Stomach (tissue), 8 donors: ENCODE measurements at regions not wholly inside any gene's neighbourhood (a gene's known extent, or its start where the extent isn't known, plus 50 kb on each side); places are given as distances from the start of the nearest gene placed in this dataset.

Source experiments
- DNase-seq, 2 donors: peaks; one replicate each; pipeline versions ENCODE4 v3.0.0 to v3.0.0-alpha.2; 2013 to 2019
- H3K27ac ChIP-seq, 5 donors: fragments of 200-600 bp in 4 of 5; sonication (generic) in 4 of 5; one replicate each; pipeline ENCODE4 v1.5.1; 2013 to 2019; ENCODE audit warnings: mild to moderate bottlenecking in 1 of 5, moderate library complexity in 1 of 5
- H3K27me3 ChIP-seq, 3 donors: fragments of 200-600 bp; sonication (generic); one replicate each; pipeline ENCODE4 v1.5.1; 2017 to 2019; ENCODE audit warnings: mixed run types in 1 of 3
- H3K36me3 ChIP-seq, 4 donors: fragments of 200-600 bp; sonication (generic); 1 replicate in 3 of 4; 2 replicates in 1 of 4; pipeline ENCODE4 v1.5.1; 2016 to 2019
- H3K4me1 ChIP-seq, 4 donors: fragments of 200-600 bp; sonication (generic); one replicate each; pipeline ENCODE4 v1.5.1; 2016 to 2019
- H3K4me3 ChIP-seq, 4 donors: fragments of 200-600 bp; sonication (generic) in 3 of 4; one replicate each; pipeline ENCODE4 v1.5.1; 2016 to 2019; ENCODE audit warnings: mild to moderate bottlenecking in 1 of 4
- H3K9me3 ChIP-seq, 4 donors: fragments of 200-600 bp; sonication (generic); one replicate each; pipeline ENCODE4 v1.5.1; 2016 to 2019
- CTCF ChIP-seq, 7 experiments: fragments of 450-650 bp in 4 of 7; fragments of 200-600 bp in 3 of 7; sonication (generic) in 3 of 7; IDR thresholded peaks; one replicate each; pipeline ENCODE4 v1.5.1; 2016 to 2019; ENCODE audit warnings: antibody characterized with exemption in 7 of 7, control low read depth in 2 of 7, mild to moderate bottlenecking in 1 of 7
- EP300 ChIP-seq: sonication (generic); formaldehyde crosslinking; IDR thresholded peaks from one replicate; pipeline ENCODE4 v1.6.1; 2017; ENCODE audit warnings: antibody characterized with exemption
- POLR2A ChIP-seq, 4 donors: fragments of 450-650 bp; IDR thresholded peaks; one replicate each; pipeline ENCODE4 v1.6.1; 2016; ENCODE audit warnings: antibody characterized with exemption in 4 of 4, control low read depth in 2 of 4, mild to moderate bottlenecking in 1 of 4, moderate library complexity in 1 of 4
- POLR2AphosphoS5 ChIP-seq, 3 donors: sonication (generic); formaldehyde crosslinking; IDR thresholded peaks; one replicate each; pipeline ENCODE4 v1.6.1; 2016; ENCODE audit warnings: antibody characterized with exemption in 3 of 3
- WGBS, 5 donors: extraction: QIAGEN DNeasy Blood & Tissue Kit in 3 of 5; methylation state at CpG; one replicate each; pipeline versions ENCODE4 v1.1.5 to v1.1.7; 2013 to 2018; 5-methylcytosine and 5-hydroxymethylcytosine counted together
- intact Hi-C: fragments of 100-400 bp; cut with DNase I; formaldehyde crosslinking; loops from one replicate; pipeline ENCODE4 v1.15.1; 2023; ENCODE audit warnings: low total_unique reads
- donor health status: healthy with polysubstance abuse.
- donor health status: Bipolar disorder and iron deficiency.
- donor health status: healthy.

- intact Hi-C loops = no loop called here
- peaks cover 0 to 11% (median 0%) of the 10 kb centered on the region in 3 donors for H3K27me3 ChIP-seq
- no peak for TF ChIP-seq EP300
- TF ChIP-seq CTCF (IDR thresholded peaks at IDR 0.05) = no peak
- TF ChIP-seq POLR2A (IDR thresholded peaks at IDR 0.05) = no peak
- TF ChIP-seq POLR2AphosphoS5 (IDR thresholded peaks at IDR 0.05) = no peak
- H3K9me3 ChIP-seq = no peaks in the 10 kb centered on the region
- peaks cover 0 to 20% (median 3%) of the 10 kb centered on the region in 4 donors for H3K4me1 ChIP-seq
- no peaks in the 10 kb centered on the region for H3K36me3 ChIP-seq
- WGBS, 5 donors = 75 to 88% (median 78%) methylated on average over 12 of the region's 12 CpGs
- no peak overlapping the region for H3K4me3 ChIP-seq
- no peak for DNase-seq
- no peak overlapping the region for H3K27ac ChIP-seq
Observed at GRCh38 chr10:124220971-124221355, 127.6 kb upstream of the CHST15 start.

- Histone ChIP-seq H3K4me3 (no peak overlapping the region), H3K36me3 (no peaks in the 10 kb centered on the region), H3K27ac (no peak overlapping the region), H3K4me1 (peaks cover 0 to 20% (median 3%) of the 10 kb centered on the region in 4 donors), H3K9me3 (no peaks in the 10 kb centered on the region), H3K27me3 (peaks cover 0 to 11% (median 0%) of the 10 kb centered on the region in 3 donors)
- TF ChIP-seq EP300 (no peak), POLR2A (IDR thresholded peaks at IDR 0.05) (no peak), CTCF (IDR thresholded peaks at IDR 0.05) (no peak), POLR2AphosphoS5 (IDR thresholded peaks at IDR 0.05) (no peak)
- no peak for DNase-seq
- intact Hi-C loops = no loop called here
- WGBS, 5 donors = 52 to 71% (median 60%) methylated on average over 6 of the region's 6 CpGs
Observed at GRCh38 chr10:124220547-124220946, 127.1 kb upstream of the CHST15 start.

GRCh38 chr10:124219655-124220054, 126.3 kb upstream of the CHST15 start:
- TF ChIP-seq EP300 (no peak), POLR2AphosphoS5 (IDR thresholded peaks at IDR 0.05) (no peak), POLR2A (IDR thresholded peaks at IDR 0.05) (no peak), CTCF (IDR thresholded peaks at IDR 0.05) (no peak)
- Histone ChIP-seq H3K36me3 (no peaks in the 10 kb centered on the region), H3K27me3 (peaks cover 0 to 11% (median 0%) of the 10 kb centered on the region in 3 donors), H3K4me3 (no peak overlapping the region), H3K27ac (no peak overlapping the region), H3K4me1 (peaks cover 0 to 20% (median 3%) of the 10 kb centered on the region in 4 donors), H3K9me3 (no peaks in the 10 kb centered on the region)
- intact Hi-C loops = no loop called here
- no peak for DNase-seq
- 73 to 75% (median 74%) methylated on average over 7 of the region's 7 CpGs for WGBS, 5 donors

- intact Hi-C loops = no loop called here
- H3K9me3 ChIP-seq = no peaks in the 10 kb centered on the region
- H3K4me3 ChIP-seq = no peak overlapping the region
- WGBS, 5 donors = 82 to 87% (median 86%) methylated on average over 12 of the region's 12 CpGs
- H3K4me1 ChIP-seq = peaks cover 0 to 20% (median 3%) of the 10 kb centered on the region in 4 donors
- H3K27me3 ChIP-seq = peaks cover 0 to 11% (median 0%) of the 10 kb centered on the region in 3 donors
- DNase-seq = no peak
- no peak overlapping the region for H3K27ac ChIP-seq
- TF ChIP-seq CTCF (IDR thresholded peaks at IDR 0.05) (no peak), POLR2A (IDR thresholded peaks at IDR 0.05) (no peak), EP300 (no peak), POLR2AphosphoS5 (IDR thresholded peaks at IDR 0.05) (no peak)
- H3K36me3 ChIP-seq = no peaks in the 10 kb centered on the region
Observed at GRCh38 chr10:124219062-124219461, 125.7 kb upstream of the CHST15 start.
